GM12873 (cell line): ENCODE measurements at regions not wholly inside any gene's neighbourhood (a gene's known extent, or its start where the extent isn't known, plus 50 kb on each side); places are given as distances from the start of the nearest gene placed in this dataset.

Experiments used
- TF ChIP-seq, protein P1 (sequence below): IDR thresholded peaks from 2 replicates; pipeline ENCODE4 v1.5.1; 2012; ENCODE audit warnings: low read depth, mild to moderate bottlenecking, moderate library complexity, low read length, control low read depth; ENCODE audit not compliant: insufficient read depth; ENCODE audit errors: missing control alignments

DNA sequence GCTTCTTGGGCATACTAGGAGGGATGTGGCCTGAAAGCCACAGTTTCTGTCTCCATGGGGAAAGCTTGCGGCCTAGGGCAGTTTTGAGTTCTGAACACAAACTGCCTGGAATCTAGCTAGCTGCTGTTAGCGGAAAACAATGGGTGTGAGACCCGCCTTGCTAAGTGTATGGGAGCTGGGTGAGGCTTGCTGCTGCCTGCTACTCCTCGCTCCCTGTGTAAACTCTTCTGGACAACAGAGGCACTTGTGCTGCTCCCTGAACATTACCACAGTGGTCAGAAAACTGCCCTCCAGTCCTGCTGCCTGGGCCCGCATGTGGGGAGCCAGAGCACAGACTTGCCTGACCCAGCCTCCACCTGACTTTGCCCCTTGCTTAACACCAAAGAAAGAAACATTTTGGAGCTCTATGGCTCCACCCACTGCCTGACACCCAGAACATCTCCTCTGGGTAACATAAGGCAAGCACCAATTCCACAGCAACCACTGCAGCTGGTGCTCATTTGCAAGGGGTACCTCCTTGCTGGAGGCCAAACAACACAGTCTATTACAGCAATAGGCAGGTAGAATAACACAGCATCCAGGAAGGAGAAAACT lies 766.3 kb upstream of the RAG2 start:
- TF ChIP-seq, protein P1, sequence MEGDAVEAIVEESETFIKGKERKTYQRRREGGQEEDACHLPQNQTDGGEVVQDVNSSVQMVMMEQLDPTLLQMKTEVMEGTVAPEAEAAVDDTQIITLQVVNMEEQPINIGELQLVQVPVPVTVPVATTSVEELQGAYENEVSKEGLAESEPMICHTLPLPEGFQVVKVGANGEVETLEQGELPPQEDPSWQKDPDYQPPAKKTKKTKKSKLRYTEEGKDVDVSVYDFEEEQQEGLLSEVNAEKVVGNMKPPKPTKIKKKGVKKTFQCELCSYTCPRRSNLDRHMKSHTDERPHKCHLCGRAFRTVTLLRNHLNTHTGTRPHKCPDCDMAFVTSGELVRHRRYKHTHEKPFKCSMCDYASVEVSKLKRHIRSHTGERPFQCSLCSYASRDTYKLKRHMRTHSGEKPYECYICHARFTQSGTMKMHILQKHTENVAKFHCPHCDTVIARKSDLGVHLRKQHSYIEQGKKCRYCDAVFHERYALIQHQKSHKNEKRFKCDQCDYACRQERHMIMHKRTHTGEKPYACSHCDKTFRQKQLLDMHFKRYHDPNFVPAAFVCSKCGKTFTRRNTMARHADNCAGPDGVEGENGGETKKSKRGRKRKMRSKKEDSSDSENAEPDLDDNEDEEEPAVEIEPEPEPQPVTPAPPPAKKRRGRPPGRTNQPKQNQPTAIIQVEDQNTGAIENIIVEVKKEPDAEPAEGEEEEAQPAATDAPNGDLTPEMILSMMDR = no peak

GRCh38 chr11:37353192-37353591 lies 755.2 kb upstream of the RAG2 start:
- TF ChIP-seq, protein P1 = no peak

DNA sequence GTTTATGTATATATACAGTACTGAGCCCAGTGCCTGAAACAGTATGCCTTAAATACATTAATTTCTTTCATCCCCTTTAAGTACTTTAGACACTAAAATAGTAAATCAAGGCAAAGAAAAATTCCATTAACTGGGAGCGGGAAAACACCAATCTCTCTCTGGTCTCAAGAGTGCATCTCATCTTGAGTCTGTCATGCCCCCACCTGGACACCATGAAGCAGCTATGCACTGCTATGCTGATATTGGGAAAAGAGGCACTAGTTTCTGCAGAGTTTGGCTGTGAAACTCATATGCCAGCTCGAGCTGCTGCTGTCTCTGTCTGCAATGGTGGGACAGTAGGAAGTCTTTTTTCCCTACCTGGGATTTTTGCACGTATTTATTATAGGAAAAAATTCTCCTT lies 754.4 kb upstream of the RAG2 start:
- TF ChIP-seq, protein P1 = no peak

DNA sequence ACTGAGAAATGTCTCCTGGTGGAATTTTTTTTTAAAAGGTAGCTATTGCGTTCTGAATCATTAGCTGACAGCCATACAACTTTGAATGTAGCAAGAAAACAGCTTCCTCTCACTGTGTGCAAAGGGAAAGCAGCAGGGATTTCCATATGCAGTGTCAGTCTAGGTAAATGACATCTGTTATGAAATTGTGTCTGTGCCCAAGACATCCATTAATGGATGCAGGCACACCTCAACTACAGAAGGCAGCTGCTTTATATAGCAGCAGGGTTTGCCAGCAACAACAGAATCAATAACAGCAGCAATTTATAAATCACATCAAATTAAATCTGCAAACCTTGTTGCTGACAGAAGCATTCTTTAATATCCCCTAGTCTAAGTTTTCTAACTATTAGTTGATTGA lies 745.3 kb upstream of the RAG2 start:
- TF ChIP-seq, protein P1 = no peak

DNA sequence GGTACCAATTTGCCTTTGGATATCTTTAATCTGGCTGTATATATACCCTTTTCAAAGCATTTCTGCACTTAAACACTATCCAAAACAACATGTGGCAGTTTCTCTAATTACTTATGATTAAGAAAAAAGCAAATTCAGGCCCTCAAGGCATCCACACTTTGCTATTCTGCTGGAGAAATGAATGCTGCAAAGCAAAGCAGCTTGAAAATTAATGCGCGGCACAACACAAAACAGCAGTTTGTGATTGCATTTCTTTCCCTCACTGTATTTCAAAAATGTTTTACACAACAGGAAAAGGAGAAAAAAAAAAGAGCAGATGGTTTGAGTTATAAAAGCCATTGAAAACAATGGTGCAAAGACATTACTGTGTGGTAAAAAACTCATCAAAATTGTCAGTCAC lies 738.4 kb upstream of the RAG2 start:
- TF ChIP-seq, protein P1 = no peak

DNA sequence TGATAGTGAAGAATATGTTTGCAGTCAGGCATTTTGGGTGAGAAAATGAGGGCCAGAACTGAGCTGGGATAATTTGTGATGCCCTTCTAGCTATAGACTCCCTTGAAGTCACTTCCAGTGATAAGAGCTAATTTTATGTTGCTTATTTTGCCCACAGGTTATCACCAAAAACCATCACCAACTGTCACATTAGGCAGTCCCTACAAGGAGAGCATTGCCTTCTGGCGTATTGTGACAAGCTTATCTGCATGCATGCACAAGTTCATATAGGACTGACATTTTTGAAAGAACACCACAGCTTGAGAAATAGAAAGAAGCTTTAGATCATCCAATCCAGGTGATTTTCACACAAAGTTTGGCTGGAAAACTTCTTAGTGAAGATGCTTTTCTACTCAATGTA lies 735.3 kb upstream of the RAG2 start:
- TF ChIP-seq, protein P1 = no peak

DNA sequence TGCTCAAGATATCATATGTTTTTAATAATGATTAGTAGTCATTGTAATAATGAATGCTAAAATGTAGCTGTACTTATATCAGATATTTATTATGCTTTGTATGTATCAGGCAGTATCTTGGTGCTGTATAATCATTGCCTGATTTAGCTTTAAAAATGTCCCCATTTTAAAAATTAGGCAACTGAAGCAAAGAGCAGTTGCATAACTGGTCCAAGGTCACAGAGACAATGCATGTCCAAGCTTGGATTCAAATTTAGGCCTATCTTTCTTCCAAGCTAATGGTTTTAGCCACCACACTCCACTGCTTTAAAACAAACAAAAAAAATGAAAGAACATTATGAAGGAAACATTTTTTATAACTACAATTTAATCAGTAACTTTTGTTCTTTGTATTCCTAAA lies 725.8 kb upstream of the RAG2 start:
- TF ChIP-seq, protein P1 = no peak
